ENCODE measurements at regions not wholly inside any gene's neighbourhood (a gene's known extent, or its start where the extent isn't known, plus 50 kb on each side); places are given as distances from the start of the nearest gene placed in this dataset.
A peak's percentile ranks its signal among the peaks of the same experiment; 100 is the strongest.

DNA sequence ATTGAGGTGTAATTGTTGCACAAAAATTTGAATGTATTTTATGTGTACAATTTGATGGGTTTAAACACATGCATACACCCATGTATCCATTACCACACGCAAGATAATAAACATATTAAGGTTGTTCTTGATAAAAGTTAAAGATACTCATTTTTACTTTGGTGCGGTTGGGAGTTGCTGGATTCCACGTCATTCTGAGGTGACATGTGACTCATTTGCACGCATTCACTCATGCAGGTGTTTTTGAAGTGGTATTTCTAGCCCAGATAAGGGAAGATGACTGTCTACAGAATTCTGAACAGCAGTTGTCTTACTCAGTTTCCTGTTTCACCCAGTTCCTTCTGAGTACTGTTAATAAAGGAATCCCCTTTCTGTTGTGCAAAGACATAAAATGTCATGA lies 142.0 kb downstream of the RTL3 start:
- TF ChIP-seq CTCF (IDR thresholded peaks at IDR 0.05; ENCODE audit: insufficient read depth, low read length, poor library complexity, severe bottlenecking) = no peak
- peak; percentile 47 for DNase-seq (ENCODE audit: extremely low read depth, insufficient read length)

DNA sequence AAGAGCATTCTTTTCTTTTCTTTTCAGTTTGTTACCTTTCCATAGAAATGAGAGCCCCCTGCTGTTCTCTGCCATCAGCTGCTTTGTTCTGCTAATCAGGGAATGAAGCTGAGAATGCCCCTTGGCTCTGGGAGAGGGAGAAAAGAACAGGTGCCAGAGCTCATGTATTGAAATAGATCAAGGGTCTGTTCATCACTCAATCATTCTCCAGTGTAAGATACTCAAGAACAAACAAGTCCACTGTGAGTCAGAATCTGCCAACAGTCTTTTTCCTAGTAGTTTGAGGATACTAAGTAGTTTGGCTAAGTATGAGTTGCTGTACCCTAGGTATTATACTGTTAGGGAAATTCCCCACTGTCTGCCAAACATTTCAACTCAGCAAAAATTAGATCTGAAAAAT lies 144.3 kb downstream of the RTL3 start:
- Histone ChIP-seq H3K27me3 (replicated peaks; ENCODE audit: control insufficient read depth, insufficient read depth, low read length) (no peaks in the 10 kb centered on the region), H3K36me3 (ENCODE audit: control insufficient read depth, insufficient read depth, low read length) (no peaks in the 10 kb centered on the region), H3K4me3 (replicated peaks; ENCODE audit: low read depth, low read length) (no peak overlapping the region)
- DNase-seq (ENCODE audit: extremely low read depth, insufficient read length) = no peak
- TF ChIP-seq CTCF (IDR thresholded peaks at IDR 0.05; ENCODE audit: insufficient read depth, low read length, poor library complexity, severe bottlenecking) = peak; percentile 20

More for the DNA sequence above, 142.0 kb downstream of the RTL3 start:
- Histone ChIP-seq H3K4me3 (replicated peaks; ENCODE audit: low read depth, low read length) (no peak overlapping the region), H3K36me3 (ENCODE audit: control insufficient read depth, insufficient read depth, low read length) (no peaks in the 10 kb centered on the region), H3K27me3 (replicated peaks; ENCODE audit: control insufficient read depth, insufficient read depth, low read length) (no peaks in the 10 kb centered on the region)

DNA sequence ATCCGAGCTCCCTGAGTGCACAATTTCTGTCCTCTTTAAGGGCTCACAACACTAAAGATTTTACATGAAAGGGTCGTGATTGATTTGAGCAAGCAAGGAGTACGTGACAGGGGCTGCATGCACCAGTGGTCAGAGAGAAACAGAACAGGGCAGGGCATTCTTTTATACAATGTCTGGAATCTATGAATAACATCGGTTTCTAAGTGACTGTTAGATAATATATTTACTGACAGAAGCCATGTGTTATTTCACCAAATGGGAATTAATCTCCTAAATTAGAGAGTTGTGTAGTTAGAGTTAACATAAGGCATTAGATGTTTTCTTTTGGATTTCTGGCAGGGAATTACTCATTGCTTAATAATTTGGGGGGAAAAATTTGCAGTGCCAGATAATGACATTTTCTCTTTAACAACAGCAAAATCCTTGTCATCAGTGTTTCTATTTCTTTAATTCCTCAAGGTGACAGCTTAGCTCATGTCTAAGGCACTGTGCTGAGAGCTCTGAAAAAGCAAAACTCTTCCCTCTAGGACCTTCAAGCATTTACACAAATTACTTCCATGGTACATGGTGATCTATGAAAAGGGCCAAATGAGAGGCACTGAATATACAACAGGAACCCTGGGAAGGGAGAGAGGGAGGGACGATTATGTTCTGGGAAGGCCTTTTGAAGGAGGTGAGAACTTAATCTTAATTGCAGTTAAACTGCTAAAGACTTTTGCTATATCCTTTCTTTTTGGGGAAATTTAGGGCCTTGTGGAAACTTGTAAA lies 145.0 kb downstream of the RTL3 start:
- no peak for TF ChIP-seq CTCF (IDR thresholded peaks at IDR 0.05; ENCODE audit: insufficient read depth, low read length, poor library complexity, severe bottlenecking)
- H3K27me3 ChIP-seq (replicated peaks; ENCODE audit: control insufficient read depth, insufficient read depth, low read length) = no peaks in the 10 kb centered on the region
- no peak overlapping the region for H3K4me3 ChIP-seq (replicated peaks; ENCODE audit: low read depth, low read length)
- no peaks in the 10 kb centered on the region for H3K36me3 ChIP-seq (ENCODE audit: control insufficient read depth, insufficient read depth, low read length)
- DNase-seq (ENCODE audit: extremely low read depth, insufficient read length) = no peak

DNA sequence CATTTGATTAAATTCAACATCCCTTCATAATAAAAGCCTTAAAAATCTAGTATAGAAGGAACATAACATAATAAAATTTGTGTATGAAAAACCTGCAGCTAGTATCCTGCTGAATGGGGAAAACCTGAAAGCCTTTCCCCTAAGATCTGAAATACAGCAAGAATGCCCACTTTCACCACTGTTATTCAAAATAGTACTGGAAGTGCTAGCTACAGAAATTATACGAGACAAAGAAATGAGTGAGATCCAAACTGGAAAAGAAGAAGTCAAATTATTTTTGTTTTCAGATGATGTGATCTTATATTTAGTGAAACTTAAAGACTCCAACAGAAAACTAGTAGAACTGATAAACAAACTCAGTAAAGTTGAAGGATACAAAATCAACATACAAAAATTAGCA lies 152.9 kb downstream of the RTL3 start:
- no peaks in the 10 kb centered on the region for H3K27me3 ChIP-seq (replicated peaks; ENCODE audit: control insufficient read depth, insufficient read depth, low read length)
- no peaks in the 10 kb centered on the region for H3K36me3 ChIP-seq (ENCODE audit: control insufficient read depth, insufficient read depth, low read length)
- no peak for TF ChIP-seq CTCF (IDR thresholded peaks at IDR 0.05; ENCODE audit: insufficient read depth, low read length, poor library complexity, severe bottlenecking)

DNA sequence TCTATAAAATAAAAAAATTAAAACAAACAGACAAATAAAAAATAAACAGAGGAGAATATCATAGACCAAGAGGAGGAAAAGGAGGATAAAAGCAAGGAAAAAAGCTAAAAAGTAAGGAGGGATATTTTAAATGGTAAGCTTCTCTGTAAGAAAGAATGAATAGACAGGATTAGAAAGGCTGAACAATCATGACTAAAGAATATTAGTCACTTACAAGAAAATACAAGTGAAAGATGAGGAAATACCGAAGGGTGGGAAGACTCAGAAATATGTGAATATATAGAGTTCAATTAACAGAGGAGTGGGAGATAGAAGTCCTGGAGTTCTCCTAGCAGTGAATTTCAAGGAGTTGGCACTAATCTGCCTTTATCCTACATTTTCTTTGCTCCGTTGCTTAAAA lies 162.6 kb downstream of the RTL3 start:
- H3K36me3 ChIP-seq (ENCODE audit: control insufficient read depth, insufficient read depth, low read length) = no peaks in the 10 kb centered on the region
- no peak for TF ChIP-seq CTCF (IDR thresholded peaks at IDR 0.05; ENCODE audit: insufficient read depth, low read length, poor library complexity, severe bottlenecking)
- H3K27me3 ChIP-seq (replicated peaks; ENCODE audit: control insufficient read depth, insufficient read depth, low read length) = no peaks in the 10 kb centered on the region
- DNase-seq (ENCODE audit: extremely low read depth, insufficient read length) = no peak
- H3K4me3 ChIP-seq (replicated peaks; ENCODE audit: low read depth, low read length) = no peak overlapping the region

More for the DNA sequence above, 152.9 kb downstream of the RTL3 start:
- DNase-seq (ENCODE audit: extremely low read depth, insufficient read length) = no peak
- no peak overlapping the region for H3K4me3 ChIP-seq (replicated peaks; ENCODE audit: low read depth, low read length)
